ENCODE measurements at regions not wholly inside any gene's neighbourhood (a gene's known extent, or its start where the extent isn't known, plus 50 kb on each side); places are given as distances from the start of the nearest gene placed in this dataset.
"Not testable (repeated sequence)": the region's sequence is repeated elsewhere in the genome, so short reads cannot be mapped to it uniquely, and the experiment has no call there.

DNA sequence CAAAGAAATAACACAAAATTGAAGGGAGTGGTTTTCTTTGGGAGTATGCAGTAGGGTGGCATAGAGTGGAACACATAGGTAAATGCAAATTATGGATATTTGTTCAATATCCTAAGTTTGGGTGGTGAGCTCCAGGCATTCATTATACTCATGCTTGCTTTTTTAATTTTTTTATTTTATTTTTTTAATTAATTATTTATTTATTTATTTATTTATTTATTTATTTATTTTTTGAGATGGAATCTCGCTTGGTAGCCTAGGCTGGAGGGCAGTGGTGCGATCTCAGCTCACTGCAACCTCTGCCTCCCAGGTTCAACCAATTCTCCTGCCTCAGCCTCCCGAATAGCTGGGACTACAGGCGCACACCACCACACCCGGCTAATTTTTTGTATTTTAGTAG lies 355.5 kb upstream of the PLD5 start:
- H3K4me3 ChIP-seq (ENCODE audit: low read depth in 2 of 2, low read length in 2 of 2); BruUV-seq (replicated peaks); H3K27me3 ChIP-seq (ENCODE audit: control insufficient read depth, insufficient read depth, low read length); H3K4me1 ChIP-seq (ENCODE audit: control insufficient read depth, insufficient read depth, low read length); in situ Hi-C loops (cut with HindIII; ENCODE audit: low pct_unique_long_range_greater_than_20kb, low sequenced_read_pairs); H3K27ac ChIP-seq (ENCODE audit: low read length); DNase-seq (ENCODE audit: low read depth, low spot score); H3K36me3 ChIP-seq (ENCODE audit: control insufficient read depth, insufficient read depth, low read length); H3K9me3 ChIP-seq (ENCODE audit: control insufficient read depth, insufficient read depth, low read depth, low read length); POLR2A ChIA-PET; ATAC-seq; intact Hi-C loops (cut with micrococcal nuclease; ENCODE audit: unreplicated experiment); CTCF ChIA-PET: not testable (repeated sequence)

- POLR2A ChIA-PET = no interaction called here
- DNase-seq (ENCODE audit: low read depth, low spot score) = no peak
- Histone ChIP-seq H3K27ac (ENCODE audit: low read length) (no peak overlapping the region), H3K9me3 (ENCODE audit: control insufficient read depth, insufficient read depth, low read depth, low read length) (no peaks in the 10 kb centered on the region), H3K27me3 (ENCODE audit: control insufficient read depth, insufficient read depth, low read length) (no peaks in the 10 kb centered on the region), H3K4me1 (ENCODE audit: control insufficient read depth, insufficient read depth, low read length) (no peaks in the 10 kb centered on the region), H3K36me3 (ENCODE audit: control insufficient read depth, insufficient read depth, low read length) (no peaks in the 10 kb centered on the region), H3K4me3 (ENCODE audit: low read depth in 2 of 2, low read length in 2 of 2) (no peak overlapping the region)
- no TSS peak for BruUV-seq (replicated peaks)
- in situ Hi-C loops (cut with HindIII; ENCODE audit: low pct_unique_long_range_greater_than_20kb, low sequenced_read_pairs) (no loop called here), intact Hi-C loops (cut with micrococcal nuclease; ENCODE audit: unreplicated experiment) (no loop called here)
- CTCF ChIA-PET = no interaction called here
- TF ChIP-seq TCF7L2 (IDR thresholded peaks at IDR 0.05; ENCODE audit: low read depth, low read length) (no peak), SIN3A (IDR thresholded peaks at IDR 0.05; ENCODE audit: borderline replicate concordance, insufficient read depth, low read depth, low read length) (no peak), POLR2AphosphoS5 (IDR thresholded peaks at IDR 0.05; ENCODE audit: low read depth, low read length) (no peak)
- TF ChIP-seq, protein P1, sequence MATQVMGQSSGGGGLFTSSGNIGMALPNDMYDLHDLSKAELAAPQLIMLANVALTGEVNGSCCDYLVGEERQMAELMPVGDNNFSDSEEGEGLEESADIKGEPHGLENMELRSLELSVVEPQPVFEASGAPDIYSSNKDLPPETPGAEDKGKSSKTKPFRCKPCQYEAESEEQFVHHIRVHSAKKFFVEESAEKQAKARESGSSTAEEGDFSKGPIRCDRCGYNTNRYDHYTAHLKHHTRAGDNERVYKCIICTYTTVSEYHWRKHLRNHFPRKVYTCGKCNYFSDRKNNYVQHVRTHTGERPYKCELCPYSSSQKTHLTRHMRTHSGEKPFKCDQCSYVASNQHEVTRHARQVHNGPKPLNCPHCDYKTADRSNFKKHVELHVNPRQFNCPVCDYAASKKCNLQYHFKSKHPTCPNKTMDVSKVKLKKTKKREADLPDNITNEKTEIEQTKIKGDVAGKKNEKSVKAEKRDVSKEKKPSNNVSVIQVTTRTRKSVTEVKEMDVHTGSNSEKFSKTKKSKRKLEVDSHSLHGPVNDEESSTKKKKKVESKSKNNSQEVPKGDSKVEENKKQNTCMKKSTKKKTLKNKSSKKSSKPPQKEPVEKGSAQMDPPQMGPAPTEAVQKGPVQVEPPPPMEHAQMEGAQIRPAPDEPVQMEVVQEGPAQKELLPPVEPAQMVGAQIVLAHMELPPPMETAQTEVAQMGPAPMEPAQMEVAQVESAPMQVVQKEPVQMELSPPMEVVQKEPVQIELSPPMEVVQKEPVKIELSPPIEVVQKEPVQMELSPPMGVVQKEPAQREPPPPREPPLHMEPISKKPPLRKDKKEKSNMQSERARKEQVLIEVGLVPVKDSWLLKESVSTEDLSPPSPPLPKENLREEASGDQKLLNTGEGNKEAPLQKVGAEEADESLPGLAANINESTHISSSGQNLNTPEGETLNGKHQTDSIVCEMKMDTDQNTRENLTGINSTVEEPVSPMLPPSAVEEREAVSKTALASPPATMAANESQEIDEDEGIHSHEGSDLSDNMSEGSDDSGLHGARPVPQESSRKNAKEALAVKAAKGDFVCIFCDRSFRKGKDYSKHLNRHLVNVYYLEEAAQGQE (IDR thresholded peaks at IDR 0.05; ENCODE audit: insufficient read depth in 1 of 2, low read depth in 2 of 2, low read length in 1 of 2) = no peak
- TF ChIP-seq, protein P2, sequence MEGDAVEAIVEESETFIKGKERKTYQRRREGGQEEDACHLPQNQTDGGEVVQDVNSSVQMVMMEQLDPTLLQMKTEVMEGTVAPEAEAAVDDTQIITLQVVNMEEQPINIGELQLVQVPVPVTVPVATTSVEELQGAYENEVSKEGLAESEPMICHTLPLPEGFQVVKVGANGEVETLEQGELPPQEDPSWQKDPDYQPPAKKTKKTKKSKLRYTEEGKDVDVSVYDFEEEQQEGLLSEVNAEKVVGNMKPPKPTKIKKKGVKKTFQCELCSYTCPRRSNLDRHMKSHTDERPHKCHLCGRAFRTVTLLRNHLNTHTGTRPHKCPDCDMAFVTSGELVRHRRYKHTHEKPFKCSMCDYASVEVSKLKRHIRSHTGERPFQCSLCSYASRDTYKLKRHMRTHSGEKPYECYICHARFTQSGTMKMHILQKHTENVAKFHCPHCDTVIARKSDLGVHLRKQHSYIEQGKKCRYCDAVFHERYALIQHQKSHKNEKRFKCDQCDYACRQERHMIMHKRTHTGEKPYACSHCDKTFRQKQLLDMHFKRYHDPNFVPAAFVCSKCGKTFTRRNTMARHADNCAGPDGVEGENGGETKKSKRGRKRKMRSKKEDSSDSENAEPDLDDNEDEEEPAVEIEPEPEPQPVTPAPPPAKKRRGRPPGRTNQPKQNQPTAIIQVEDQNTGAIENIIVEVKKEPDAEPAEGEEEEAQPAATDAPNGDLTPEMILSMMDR (IDR thresholded peaks at IDR 0.05) = no peak
- no peak for ATAC-seq
Measured at GRCh38 chr1:242877743-242878142, 353.2 kb upstream of the PLD5 start.

GRCh38 chr1:242877229-242877628 lies 352.7 kb upstream of the PLD5 start:
- CTCF ChIA-PET = no interaction called here
- DNase-seq (ENCODE audit: low read depth, low spot score) = no peak
- intact Hi-C loops (cut with micrococcal nuclease; ENCODE audit: unreplicated experiment) = no loop called here
- Histone ChIP-seq H3K27me3 (ENCODE audit: control insufficient read depth, insufficient read depth, low read length) (no peaks in the 10 kb centered on the region), H3K27ac (ENCODE audit: low read length) (no peak overlapping the region), H3K9me3 (ENCODE audit: control insufficient read depth, insufficient read depth, low read depth, low read length) (no peaks in the 10 kb centered on the region), H3K4me3 (ENCODE audit: low read depth in 2 of 2, low read length in 2 of 2) (no peak overlapping the region), H3K36me3 (ENCODE audit: control insufficient read depth, insufficient read depth, low read length) (no peaks in the 10 kb centered on the region), H3K4me1 (ENCODE audit: control insufficient read depth, insufficient read depth, low read length) (no peaks in the 10 kb centered on the region)
- in situ Hi-C loops (cut with HindIII; ENCODE audit: low pct_unique_long_range_greater_than_20kb, low sequenced_read_pairs) = no loop called here
- ATAC-seq = no peak
- TF ChIP-seq, protein P1 (IDR thresholded peaks at IDR 0.05; ENCODE audit: insufficient read depth in 1 of 2, low read depth in 2 of 2, low read length in 1 of 2) = no peak
- no TSS peak for BruUV-seq (replicated peaks)
- POLR2A ChIA-PET = no interaction called here
